ENCODE measurements at regions not wholly inside any gene's neighbourhood (a gene's known extent, or its start where the extent isn't known, plus 50 kb on each side); places are given as distances from the start of the nearest gene placed in this dataset.

DNA sequence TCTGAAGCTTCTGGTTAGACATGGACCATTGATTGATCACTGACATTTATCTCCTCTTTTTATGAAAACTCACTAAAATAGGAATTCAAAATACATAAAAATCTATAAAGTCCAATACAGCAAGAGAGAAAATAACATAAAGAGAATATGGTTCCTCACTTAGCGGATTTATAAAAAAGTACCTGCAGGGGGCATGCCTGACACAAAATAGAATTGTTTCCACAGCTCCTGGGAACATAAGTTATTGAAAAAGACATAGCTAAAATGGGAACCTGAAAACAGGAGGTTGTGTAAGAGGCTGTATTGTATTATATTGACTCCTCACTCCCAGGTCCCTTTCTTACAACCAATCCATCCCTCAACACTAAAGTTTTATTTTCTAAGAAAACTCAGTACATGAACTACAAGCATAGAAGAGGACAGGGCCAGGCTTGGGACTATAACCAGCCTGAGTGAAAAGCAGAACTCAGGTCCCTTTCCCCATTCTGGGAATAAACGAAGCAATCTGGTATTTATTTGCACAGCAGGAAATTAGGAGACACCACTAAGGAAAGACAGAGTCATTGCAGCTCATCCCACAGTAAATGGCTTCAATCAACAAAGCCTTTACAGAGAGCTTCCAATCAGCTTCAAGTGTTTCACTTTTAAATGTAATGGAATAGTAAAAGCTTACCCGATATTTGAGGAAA is 121.1 kb upstream of the NDST4 start:
- H3K4me1 ChIP-seq (ENCODE audit: low read depth) = no peaks in the 10 kb centered on the region
- H3K9me3 ChIP-seq = no peaks in the 10 kb centered on the region
- ATAC-seq (no peak), DNase-seq (peak in 1 of 3 donors; percentile 12)
- TF ChIP-seq CTCF (IDR thresholded peaks at IDR 0.05) = no peak
- H3K36me3 ChIP-seq (ENCODE audit: low read depth) = no peaks in the 10 kb centered on the region
- intact Hi-C loops (cut with DNase I, micrococcal nuclease) = no loop called here
- no peak overlapping the region for H3K4me3 ChIP-seq

DNA sequence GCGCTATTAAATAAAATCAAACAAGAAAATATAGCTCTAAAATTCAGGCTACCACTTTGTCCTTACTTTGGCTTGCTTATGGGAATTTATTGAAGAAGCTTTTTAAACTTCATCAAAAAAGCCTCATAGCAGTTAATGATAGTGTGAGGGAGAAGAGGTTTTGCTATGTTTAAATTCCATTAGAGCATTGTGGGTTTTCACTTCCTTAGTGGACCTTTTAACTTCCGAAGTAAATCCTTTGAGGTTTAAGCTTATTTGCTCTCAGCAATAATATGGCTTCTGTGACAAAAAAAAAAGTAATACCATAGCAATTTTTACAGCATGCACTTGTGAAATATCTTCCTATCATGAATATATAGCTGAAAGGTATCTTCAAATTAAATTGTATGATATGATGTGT is 120.2 kb upstream of the NDST4 start:
- Histone ChIP-seq H3K4me3 (no peak overlapping the region), H3K9me3 (no peaks in the 10 kb centered on the region), H3K36me3 (ENCODE audit: low read depth) (no peaks in the 10 kb centered on the region), H3K4me1 (ENCODE audit: low read depth) (no peaks in the 10 kb centered on the region)
- DNase-seq (no peak), ATAC-seq (no peak)
- intact Hi-C loops (cut with DNase I, micrococcal nuclease) = no loop called here
- TF ChIP-seq CTCF (IDR thresholded peaks at IDR 0.05) = no peak

DNA sequence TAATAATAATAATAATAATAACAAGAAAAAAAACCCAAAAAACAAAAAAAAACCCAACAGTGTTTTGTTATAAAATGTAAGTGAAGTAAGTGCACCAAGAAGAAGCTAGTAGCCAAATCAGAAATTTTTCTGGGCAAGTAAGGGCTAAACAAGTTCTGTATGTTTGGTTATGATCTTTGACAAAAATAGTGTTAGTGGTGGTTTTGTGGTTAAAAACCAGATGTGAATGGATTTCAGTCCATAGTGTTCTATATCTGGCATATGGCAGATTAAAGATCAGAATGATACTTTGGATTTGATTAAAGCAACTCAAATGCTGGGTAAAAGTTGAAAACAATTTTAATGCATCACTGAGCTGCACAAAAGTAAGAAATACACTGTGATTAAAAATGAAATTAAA is 116.5 kb upstream of the NDST4 start:
- H3K4me3 ChIP-seq = no peak overlapping the region
- intact Hi-C loops (cut with DNase I, micrococcal nuclease) = no loop called here

GRCh38 chr4:115228851-115229250 is 115.4 kb upstream of the NDST4 start:
- Histone ChIP-seq H3K4me3 (no peak overlapping the region), H3K36me3 (ENCODE audit: low read depth) (no peaks in the 10 kb centered on the region), H3K4me1 (ENCODE audit: low read depth) (no peaks in the 10 kb centered on the region), H3K9me3 (no peaks in the 10 kb centered on the region)
- no peak for TF ChIP-seq CTCF (IDR thresholded peaks at IDR 0.05)
- intact Hi-C loops (cut with DNase I, micrococcal nuclease) = no loop called here
- no peak for DNase-seq
- no peak for ATAC-seq

More for the DNA sequence above, 116.5 kb upstream of the NDST4 start:
- Histone ChIP-seq H3K4me1 (ENCODE audit: low read depth) (no peaks in the 10 kb centered on the region), H3K9me3 (no peaks in the 10 kb centered on the region), H3K36me3 (ENCODE audit: low read depth) (no peaks in the 10 kb centered on the region)
- ATAC-seq (no peak), DNase-seq (no peak)
- no peak for TF ChIP-seq CTCF (IDR thresholded peaks at IDR 0.05)

- intact Hi-C loops (cut with DNase I, micrococcal nuclease) = no loop called here
- no peaks in the 10 kb centered on the region for H3K9me3 ChIP-seq
- no peak for TF ChIP-seq CTCF (IDR thresholded peaks at IDR 0.05)
- no peak overlapping the region for H3K4me3 ChIP-seq
- no peaks in the 10 kb centered on the region for H3K4me1 ChIP-seq (ENCODE audit: low read depth)
- no peak for ATAC-seq
- no peaks in the 10 kb centered on the region for H3K36me3 ChIP-seq (ENCODE audit: low read depth)
- no peak for DNase-seq
Measured at GRCh38 chr4:115222061-115222460, 108.6 kb upstream of the NDST4 start.

- ATAC-seq = no peak
- no peak for DNase-seq
- intact Hi-C loops (cut with DNase I, micrococcal nuclease) = no loop called here
- no peak for TF ChIP-seq CTCF (IDR thresholded peaks at IDR 0.05)
- no peaks in the 10 kb centered on the region for H3K36me3 ChIP-seq (ENCODE audit: low read depth)
- H3K4me1 ChIP-seq (ENCODE audit: low read depth) = no peaks in the 10 kb centered on the region
- H3K9me3 ChIP-seq = no peaks in the 10 kb centered on the region
- no peak overlapping the region for H3K4me3 ChIP-seq
Measured at GRCh38 chr4:115219862-115220261, 106.4 kb upstream of the NDST4 start.

Measured in mucosa of descending colon (tissue), 3 donors.